Coronary artery (tissue), 2 donors: ENCODE measurements at regions not wholly inside any gene's neighbourhood (a gene's known extent, or its start where the extent isn't known, plus 50 kb on each side); places are given as distances from the start of the nearest gene placed in this dataset.

Experiments
- DNase-seq: peaks from one replicate; pipeline ENCODE4 v3.0.0-alpha.2; 2017; ENCODE audit warnings: low spot score
- H3K27ac ChIP-seq, 2 donors: fragments of 200-600 bp; sonication (generic); one replicate each; pipeline ENCODE4 v1.5.1; 2016 to 2019
- H3K4me3 ChIP-seq: fragments of 200-600 bp; sonication (generic); 2 replicates; pipeline ENCODE4 v1.5.1; 2016; ENCODE audit warnings: mild to moderate bottlenecking, moderate library complexity
- TF ChIP-seq, protein P1 (sequence below): fragments of 200-600 bp; sonication (generic); IDR thresholded peaks from one replicate; pipeline ENCODE4 v1.5.1; 2019; ENCODE audit warnings: antibody characterized with exemption

DNA sequence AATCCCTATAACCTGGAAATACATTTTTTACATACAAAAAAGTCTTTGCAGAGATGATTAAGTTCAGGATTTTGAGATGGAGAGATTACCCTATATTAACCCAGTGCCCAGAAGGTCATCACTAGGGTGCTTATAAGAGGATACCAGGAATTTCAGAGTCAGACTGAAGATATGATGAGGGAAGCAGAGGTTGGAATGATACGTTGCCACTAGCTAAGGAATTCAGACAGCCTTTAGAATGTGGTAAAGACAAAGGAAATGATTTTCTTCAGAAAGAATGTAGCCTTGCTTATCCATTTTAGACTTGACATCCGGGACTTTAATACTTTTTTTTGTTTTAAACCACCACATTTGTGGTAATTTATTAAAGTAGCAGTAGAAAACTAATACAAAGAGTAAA is 2176.8 kb upstream of the C9orf72 start:
- DNase-seq = no peak
- Histone ChIP-seq H3K4me3 (no peak overlapping the region), H3K27ac (no peak overlapping the region)
- TF ChIP-seq, protein P1, sequence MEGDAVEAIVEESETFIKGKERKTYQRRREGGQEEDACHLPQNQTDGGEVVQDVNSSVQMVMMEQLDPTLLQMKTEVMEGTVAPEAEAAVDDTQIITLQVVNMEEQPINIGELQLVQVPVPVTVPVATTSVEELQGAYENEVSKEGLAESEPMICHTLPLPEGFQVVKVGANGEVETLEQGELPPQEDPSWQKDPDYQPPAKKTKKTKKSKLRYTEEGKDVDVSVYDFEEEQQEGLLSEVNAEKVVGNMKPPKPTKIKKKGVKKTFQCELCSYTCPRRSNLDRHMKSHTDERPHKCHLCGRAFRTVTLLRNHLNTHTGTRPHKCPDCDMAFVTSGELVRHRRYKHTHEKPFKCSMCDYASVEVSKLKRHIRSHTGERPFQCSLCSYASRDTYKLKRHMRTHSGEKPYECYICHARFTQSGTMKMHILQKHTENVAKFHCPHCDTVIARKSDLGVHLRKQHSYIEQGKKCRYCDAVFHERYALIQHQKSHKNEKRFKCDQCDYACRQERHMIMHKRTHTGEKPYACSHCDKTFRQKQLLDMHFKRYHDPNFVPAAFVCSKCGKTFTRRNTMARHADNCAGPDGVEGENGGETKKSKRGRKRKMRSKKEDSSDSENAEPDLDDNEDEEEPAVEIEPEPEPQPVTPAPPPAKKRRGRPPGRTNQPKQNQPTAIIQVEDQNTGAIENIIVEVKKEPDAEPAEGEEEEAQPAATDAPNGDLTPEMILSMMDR = no peak

DNA sequence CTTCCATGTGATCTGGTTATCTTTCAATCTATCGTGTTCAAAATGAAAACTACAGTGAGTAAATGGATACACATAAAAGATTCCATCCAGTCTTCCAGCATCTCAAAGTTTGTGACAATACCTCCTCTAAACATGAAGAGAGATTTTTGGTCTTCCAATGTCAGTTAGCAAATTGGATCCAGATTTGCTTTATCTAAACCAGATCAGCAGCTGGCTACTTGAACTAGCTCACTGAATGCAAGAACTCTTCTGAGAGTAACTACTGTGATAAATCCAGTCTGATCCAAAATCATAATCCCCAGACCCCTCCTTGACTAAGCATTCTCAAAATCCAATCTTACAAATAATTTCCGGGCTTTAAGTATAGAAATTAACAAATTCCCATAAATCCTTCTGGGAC is 2177.9 kb upstream of the C9orf72 start:
- TF ChIP-seq, protein P1 = no peak
- H3K27ac ChIP-seq = no peak overlapping the region
- no peak for DNase-seq
- no peak overlapping the region for H3K4me3 ChIP-seq

DNA sequence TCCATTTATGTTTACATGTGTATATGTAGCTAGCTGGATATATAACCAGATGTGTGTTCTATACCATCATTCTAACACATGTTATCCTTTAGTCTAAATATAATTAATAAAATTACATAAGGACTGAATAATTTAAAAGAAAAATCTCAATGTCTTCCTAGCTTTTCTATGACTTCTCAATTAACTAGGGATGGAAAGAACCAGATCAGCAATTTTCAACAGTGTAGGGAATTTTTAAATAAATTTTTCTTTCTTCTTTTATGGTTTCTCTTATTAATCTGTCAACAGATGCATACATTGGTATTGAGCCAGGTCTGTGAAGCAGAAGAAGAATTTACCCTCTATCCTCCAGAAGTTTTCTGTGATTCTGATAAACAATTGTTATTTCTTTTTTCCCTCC is 2180.4 kb upstream of the C9orf72 start:
- TF ChIP-seq, protein P1 = no peak
- H3K4me3 ChIP-seq = no peak overlapping the region
- no peak overlapping the region for H3K27ac ChIP-seq
- no peak for DNase-seq

DNA sequence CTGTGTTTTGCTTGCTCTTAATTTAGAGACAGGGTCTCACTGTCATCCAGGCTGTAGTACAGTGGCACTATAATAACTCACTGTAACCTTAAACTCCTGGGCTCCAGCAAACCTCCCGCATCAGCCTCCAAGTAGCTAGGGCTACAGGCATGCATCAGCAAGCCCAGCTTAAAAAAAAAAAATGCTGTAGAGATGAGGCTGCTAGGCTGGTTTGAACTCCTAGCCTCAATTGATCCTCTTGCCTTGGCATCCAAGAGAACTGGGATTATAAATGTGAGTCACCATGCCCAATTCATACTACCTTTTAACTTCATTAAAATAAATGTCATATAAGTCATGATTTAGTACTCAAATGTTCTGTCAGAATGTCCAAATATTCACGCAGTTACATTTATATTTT is 2195.7 kb upstream of the C9orf72 start:
- DNase-seq = no peak

DNA sequence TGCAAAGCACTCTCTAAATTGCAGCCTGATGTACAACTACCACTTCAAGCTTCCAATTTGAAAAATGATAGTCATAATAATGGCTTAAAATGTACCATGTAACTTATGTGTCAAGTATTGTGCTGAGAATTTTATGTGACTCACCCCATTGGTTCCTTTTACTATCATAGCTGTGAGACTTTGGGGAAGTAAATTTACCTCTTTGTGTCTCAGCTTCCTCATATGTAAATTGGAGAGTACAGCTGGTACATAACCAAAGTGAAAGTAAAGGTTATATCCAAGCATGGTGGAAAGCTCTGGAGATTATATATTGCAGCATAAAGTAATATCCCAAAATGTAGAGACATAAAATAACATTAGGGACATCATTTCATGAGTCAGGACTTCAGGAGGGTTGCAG is 2200.4 kb upstream of the C9orf72 start:
- DNase-seq = no peak
- TF ChIP-seq, protein P1 = no peak
- no peak overlapping the region for H3K4me3 ChIP-seq
- H3K27ac ChIP-seq = no peak overlapping the region

More for the DNA sequence above, 2195.7 kb upstream of the C9orf72 start:
- TF ChIP-seq, protein P1 = no peak
- Histone ChIP-seq H3K4me3 (no peak overlapping the region), H3K27ac (no peak overlapping the region)

DNA sequence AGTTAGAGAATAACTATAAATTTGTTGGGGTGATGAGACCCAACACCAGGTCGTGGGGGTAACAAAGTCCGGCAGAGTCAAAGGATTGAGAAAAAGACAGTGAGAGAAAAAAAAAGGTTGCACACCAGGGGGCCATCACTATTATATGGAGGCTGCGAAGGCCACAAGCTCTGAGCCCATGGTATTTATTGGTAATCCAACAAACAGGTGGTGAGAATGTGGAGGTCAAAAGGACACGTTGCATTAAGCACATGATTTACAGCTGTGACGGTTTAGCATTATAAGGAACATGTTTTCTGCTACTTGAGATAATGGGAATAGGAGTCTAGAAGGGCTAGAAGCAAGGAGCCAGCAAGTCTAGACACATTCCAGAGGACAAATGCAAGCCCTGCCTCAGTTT is 2202.2 kb upstream of the C9orf72 start:
- no peak for DNase-seq
- Histone ChIP-seq H3K4me3 (no peak overlapping the region), H3K27ac (no peak overlapping the region)
- TF ChIP-seq, protein P1 = no peak

DNA sequence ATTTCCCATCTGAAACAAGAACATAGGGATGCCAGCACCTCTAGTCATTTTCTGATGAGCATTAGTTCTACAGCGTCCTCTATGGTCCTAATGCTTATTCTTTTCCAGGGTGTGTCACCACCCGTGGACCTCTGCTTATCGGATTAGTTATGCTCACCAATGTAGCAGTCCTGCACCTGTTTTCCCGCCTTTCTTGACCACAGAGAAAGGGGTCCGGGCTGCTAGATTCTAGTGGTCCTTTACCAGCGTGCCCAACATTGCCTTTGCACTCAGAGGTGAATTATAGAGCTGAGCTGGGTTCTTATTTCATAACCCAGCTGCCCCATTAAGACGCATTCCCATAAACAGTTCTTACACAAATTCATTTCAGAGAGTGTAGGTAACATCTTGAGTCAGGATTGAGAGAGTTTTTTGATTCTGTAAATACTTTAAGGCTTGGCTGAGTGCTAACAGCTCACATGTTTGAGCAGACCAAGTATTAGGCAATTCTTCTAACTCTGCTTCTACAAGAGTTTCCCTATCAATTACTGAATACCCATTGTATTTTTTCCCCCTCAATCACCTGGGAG is 2205.1 kb upstream of the C9orf72 start:
- H3K4me3 ChIP-seq = no peak overlapping the region
- no peak overlapping the region for H3K27ac ChIP-seq
- TF ChIP-seq, protein P1 = no peak
- DNase-seq = no peak
